Stromal cell of bone marrow (primary cell): ENCODE measurements at regions not wholly inside any gene's neighbourhood (a gene's known extent, or its start where the extent isn't known, plus 50 kb on each side); places are given as distances from the start of the nearest gene placed in this dataset.
"Not testable (repeated sequence)": the region's sequence is repeated elsewhere in the genome, so short reads cannot be mapped to it uniquely, and the experiment has no call there.

Experiments used
- DNase-seq: peaks from one replicate; pipeline ENCODE4 v3.0.0-alpha.2; 2012; ENCODE audit warnings: low read depth

GRCh38 chr5:119299242-119299614 is 56.6 kb upstream of the TNFAIP8 start:
- DNase-seq, result not testable (repeated sequence)

DNA sequence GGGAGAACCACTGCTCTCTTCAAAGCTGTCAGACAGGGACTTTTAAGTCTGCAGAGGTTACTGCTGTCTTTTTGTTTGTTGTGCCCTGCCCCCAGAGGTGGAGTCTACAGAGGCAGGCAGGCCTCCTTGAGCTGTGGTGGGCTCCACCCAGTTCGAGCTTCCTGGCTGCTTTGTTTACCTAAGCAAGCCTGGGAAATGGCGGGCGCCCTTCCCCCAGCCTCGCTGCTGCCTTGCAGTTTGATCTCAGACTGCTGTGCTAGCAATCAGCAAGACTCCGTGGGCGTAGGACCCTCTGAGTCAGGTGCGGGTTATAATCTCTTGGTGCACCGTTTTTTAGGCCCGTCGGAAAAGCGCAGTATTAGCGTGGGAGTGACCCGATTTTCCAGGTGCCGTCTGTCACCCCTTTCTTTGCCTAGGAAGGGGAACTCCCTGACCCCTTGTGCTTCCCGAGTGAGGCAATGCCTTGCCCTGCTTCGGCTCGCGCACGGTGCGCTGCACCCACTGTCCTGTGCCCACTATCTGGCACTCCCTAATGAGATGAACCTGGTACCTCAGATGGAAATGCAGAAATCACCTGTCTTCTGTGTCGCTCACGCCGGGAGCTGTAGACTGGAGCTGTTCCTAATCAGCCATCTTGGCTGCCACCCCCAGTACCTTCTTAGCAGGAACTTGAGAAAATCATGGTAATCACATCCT is 56.1 kb upstream of the TNFAIP8 start:
- not testable (repeated sequence) for DNase-seq

DNA sequence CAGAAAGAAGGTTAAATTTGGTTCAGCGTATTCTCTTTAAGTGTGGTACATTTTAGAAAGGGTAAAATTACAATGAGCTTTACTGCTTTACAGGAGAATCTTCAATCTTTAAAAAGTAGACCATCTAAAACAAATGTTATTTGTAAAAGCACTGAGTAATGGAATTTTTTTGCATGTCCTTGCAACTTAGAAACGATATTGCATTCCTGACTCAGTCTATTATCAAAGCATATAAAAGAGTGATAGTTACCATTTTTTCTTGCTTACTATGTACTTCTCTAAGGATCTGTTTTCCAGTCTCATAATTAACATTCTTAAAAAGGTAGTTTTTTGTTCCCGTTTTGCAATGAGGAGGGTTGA is 55.5 kb upstream of the TNFAIP8 start:
- DNase-seq, result no peak

GRCh38 chr5:119301210-119301609 is 54.6 kb upstream of the TNFAIP8 start:
- no peak for DNase-seq

- DNase-seq, result no peak
Measured at GRCh38 chr5:119301906-119302305, 53.9 kb upstream of the TNFAIP8 start.

DNA sequence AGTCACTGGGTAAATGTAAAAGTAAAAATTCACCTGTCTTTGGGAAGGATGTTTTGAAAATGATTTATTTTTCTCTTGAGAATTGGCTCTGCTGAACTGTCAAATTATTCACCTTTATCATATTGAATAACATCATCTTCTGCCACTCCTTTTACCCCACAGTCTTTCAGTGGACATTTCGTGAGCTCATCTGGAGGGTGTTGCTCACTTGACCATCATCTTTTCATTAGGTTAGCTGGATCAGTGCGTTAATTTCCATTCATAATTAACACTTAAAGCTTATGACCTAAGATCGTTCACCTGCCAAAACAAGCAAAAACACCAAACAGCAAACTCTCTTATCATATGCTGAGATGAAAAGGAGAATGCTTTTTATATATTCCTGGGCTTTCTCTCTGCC is 53.4 kb upstream of the TNFAIP8 start:
- no peak for DNase-seq

DNA sequence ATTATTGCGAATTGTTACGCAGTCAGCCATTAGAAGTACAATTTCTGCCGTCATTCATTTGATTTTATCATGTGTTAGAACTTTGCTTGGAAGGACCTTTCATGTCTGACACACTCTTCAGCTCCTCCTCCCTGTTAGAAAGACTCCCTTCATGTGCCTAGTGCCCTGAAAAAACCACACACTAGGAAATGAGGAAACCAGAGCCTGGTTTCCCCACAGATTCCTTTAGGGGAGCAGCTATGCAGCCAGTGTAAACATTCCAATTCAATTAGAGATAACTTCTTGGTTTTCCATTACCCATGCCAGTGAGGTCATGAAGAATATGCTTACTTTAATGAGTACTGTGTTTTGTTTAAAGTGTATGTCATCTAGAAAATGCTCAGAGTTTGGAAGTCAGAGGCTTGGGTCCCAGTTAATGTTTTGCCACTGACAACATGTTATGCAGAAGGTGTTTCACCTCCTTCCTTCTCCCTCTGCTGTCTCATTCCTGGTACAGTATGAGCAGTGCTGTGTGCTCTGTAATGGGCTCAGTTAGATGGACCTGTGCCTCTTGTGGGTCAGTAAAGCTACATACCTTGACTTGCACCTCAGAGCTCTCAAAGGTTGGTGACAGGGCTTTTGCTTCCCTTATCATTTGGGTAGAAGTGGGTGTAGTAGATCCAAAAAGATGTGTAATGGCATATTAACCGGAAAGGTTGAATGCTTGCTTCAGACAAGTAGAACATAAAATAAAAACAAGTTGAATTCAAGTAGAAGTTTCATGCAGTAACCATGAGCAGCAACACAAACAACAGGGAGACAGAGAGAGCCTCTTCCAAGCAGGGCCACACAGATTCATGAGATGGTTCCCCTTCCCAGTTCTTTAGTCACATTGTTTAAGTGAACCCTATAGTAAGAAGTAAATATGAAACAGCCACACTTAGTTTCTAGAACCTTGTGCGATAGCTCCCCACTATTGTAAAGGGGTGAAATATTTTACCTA is 52.6 kb upstream of the TNFAIP8 start:
- DNase-seq, result peak; percentile 99

DNA sequence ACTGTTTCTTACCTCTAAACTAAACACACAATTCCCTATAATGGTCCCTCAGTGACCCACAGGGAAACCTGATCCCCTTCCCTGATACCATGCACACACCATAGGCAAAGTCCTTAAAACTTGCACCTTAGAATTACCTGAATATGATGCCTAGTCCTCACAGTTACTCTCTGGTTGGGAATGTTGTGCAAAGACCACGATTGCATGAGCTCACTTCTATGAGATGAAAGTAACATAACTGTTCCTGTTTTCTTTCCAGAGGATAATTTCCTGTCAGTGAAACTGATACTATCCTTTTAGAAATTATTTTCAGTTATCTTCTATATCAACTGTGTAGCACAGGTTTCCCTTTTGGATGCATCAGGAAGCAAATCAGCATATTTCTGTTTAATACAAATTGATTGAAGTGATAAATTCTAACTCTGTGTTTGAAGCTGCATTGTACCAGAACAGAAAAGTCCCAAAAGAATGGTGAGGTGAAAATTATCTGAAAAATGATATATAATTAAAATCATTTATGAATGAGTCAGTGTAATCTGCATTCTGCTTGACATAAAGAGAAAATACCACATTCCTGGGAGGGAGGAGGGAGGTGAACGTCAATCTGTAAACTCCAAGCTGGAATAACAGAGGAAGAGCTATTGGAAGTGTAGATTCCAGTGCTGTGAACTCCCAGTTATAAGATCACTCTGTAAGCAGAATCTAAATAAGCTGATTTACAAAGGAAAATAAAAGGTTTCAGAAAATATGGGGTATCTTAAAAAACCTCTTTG is 51.2 kb upstream of the TNFAIP8 start:
- no peak for DNase-seq
